22Rv1 (cell line): ENCODE measurements at regions not wholly inside any gene's neighbourhood (a gene's known extent, or its start where the extent isn't known, plus 50 kb on each side); places are given as distances from the start of the nearest gene placed in this dataset.

Experiments used
- H3K27ac ChIP-seq: fragments of 450-650 bp; 2 replicates; pipeline ENCODE4 v1.5.1; 2017
- ZFX ChIP-seq: fragments of 450-650 bp; IDR thresholded peaks from 2 replicates; pipeline ENCODE4 v1.6.1; 2017; ENCODE audit warnings: antibody characterized with exemption, borderline replicate concordance
- TF ChIP-seq, protein P1 (sequence below): fragments of 450-650 bp; IDR thresholded peaks from 2 replicates; pipeline ENCODE4 v1.5.1; 2017; ENCODE audit warnings: mild to moderate bottlenecking

DNA sequence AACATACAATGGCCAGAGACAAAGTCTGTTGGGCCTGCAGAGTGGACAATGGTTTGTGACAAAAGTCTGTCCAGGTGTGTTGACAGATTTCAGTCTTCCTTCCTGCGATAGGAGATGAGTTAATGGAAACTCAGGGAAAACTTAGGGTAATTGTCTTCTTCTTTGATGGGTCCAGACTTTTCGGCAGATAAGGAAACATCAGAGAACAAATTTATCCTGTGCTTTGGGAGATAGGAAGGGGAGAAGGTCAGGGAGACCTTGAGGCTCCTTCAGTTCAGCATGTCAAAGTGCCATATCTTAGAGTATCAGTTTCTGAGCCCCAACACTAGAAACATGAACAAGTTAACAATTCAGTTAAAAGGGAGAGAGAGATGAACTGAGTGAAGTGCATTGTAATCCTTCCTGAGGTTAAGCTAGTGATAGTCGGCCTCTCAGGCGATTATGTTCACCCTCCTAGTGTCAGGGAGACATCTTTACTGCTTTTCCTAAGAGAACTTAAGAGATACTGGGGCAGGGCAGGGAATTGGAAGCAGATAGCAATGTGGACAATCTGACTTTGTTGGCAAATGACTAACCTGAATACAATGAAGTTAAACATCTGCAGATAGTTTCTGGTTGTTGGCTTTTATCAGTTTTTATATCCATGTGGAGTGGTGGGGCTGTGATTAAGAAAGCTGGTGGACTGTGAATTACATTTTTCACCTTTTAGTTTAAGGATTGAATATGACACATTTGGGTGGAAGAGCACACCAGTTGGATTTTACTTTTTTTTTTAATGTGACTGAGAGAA is 248.8 kb upstream of the FN1 start:
- no peak overlapping the region for H3K27ac ChIP-seq
- no peak for TF ChIP-seq ZFX
- TF ChIP-seq, protein P1, sequence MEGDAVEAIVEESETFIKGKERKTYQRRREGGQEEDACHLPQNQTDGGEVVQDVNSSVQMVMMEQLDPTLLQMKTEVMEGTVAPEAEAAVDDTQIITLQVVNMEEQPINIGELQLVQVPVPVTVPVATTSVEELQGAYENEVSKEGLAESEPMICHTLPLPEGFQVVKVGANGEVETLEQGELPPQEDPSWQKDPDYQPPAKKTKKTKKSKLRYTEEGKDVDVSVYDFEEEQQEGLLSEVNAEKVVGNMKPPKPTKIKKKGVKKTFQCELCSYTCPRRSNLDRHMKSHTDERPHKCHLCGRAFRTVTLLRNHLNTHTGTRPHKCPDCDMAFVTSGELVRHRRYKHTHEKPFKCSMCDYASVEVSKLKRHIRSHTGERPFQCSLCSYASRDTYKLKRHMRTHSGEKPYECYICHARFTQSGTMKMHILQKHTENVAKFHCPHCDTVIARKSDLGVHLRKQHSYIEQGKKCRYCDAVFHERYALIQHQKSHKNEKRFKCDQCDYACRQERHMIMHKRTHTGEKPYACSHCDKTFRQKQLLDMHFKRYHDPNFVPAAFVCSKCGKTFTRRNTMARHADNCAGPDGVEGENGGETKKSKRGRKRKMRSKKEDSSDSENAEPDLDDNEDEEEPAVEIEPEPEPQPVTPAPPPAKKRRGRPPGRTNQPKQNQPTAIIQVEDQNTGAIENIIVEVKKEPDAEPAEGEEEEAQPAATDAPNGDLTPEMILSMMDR = no peak

DNA sequence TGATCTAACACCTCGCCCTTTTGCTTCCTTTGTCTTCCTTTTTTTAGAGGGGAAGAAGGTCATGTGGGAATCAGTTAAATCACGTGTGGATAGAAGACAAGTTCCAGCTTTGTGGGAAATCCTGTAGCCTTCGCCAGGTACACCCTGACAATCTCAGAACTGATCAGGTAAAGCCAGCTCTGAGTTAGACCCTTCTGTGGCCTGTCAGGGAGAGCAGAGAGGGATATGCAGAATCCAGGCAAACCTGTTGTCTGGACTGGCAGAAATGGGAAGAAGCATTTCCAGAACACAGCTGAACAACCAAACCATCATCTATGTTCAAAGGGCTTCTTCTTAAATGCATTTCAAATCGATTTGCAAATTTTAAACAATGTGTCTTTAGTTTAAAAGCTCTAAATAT is 247.4 kb upstream of the FN1 start:
- TF ChIP-seq ZFX = no peak
- TF ChIP-seq, protein P1 = no peak
- H3K27ac ChIP-seq = no peak overlapping the region

DNA sequence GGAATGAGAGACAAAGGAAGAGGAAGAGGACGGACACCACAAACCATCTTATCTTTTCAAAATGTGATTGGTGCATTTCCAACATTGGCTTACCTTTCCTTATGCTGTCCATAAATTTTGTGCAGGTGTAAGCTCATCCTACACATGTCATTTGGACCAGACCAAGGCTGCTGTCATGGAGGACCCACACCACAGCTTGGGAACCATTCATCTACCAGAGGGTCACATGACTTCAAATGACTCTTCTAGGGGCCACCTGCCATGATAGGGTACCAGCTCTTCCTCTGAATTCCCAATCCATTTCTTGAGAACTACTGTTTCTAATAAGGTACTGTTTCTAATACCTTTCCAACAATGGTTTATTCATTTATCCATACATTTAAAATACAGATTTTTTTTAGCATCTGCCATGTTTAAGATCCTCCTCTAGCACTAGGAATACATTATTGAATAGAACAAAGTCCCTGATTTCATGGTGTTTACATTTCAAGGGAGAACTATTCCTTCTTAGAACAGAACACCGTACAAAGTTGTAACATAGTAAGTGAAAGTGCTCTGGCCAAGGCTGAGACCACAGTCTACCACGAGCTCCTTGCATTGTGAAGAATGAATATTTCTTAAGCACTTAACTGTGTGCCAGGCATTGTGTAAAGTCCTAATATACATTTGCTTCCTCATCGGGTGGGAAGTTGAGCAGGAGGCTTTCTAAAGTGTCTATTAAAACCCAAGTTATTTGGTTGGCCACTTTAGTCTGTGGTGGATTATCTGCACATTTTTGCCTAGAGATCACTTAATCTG is 246.1 kb upstream of the FN1 start:
- TF ChIP-seq ZFX = no peak
- TF ChIP-seq, protein P1 = no peak
- H3K27ac ChIP-seq = no peak overlapping the region

DNA sequence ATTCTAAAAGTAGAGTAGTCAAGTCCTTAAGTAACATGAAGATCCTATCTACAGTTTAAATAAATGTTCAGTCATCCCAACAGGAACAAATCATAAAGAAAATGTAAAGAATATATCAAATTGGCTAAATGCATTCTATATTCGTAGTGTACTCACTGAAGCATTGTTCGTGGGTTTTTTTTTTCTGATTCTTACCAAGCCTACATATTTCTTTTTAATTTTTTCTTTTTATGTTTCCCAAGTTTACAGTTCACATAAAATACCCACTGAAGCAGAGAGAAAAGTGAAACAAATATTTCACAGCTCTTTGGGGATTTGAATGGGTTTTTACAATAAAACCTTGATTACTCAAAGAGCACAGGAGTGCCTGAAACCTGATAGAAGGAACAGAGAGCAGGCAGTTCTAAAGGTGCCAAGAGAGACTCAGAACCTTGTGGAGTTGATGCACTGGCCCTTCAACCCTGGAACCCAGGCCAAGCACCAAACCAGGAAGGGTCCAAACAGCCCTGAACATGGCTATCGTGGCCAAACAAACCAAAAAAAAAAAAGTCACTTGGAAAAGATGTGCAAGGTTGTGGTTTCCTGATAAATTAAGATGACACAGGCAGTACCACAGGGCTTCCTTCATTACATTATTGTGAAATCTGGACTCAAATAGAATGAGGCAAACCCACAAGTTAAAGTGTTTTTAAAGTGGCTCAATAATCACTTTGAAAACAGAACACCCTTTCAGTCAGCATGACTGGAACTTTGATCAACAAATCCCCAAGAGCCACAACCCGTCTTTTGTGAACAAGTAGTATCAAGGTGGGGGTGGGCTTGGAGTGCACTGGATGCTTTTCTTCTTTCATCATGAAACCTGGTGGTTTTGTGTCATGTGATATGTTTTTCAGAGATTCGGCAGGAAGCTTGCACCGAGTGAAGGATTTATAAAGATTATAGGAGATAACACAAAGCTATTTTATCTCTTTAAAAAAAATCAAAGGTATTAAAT is 245.0 kb upstream of the FN1 start:
- TF ChIP-seq ZFX = no peak
- TF ChIP-seq, protein P1 = no peak
- H3K27ac ChIP-seq = no peak overlapping the region

DNA sequence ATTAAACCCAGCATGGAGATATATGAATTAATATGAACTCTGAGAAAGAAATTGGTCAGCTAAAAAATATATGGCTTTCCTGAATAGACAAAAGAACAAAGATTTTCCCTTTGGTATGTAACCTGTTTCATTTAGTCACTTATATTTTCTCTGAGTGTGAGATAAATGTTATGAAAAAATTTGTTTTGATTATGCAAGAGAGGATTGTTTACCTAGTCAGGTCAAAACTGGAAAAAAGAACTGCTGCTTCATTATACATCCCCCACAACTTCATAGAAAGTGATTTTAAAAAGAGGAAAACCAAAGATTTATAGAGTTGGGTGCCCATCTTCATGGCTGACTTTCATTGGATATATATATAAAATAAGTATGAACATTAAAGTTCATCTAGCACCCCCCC is 242.2 kb upstream of the FN1 start:
- H3K27ac ChIP-seq = no peak overlapping the region
- no peak for TF ChIP-seq ZFX
- TF ChIP-seq, protein P1 = no peak

DNA sequence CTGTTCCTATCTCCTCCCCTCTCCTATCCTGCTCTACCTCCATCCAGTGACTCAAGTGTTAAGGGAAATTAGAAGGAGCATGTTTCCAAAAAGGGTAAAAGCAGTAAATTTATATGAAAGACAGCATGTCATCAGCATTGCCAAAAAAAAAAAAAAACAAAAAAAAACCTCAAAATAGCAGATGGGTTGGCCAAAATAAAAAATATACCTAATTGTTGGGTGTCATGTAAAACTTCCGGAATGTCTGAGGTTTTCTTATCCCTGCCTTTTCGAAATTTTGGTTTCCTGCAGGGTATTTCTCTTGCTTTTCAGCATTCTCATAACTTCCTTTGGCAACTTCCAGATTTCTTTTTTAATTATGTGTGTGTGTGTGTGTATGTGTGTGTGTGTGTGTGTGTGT is 241.6 kb upstream of the FN1 start:
- no peak for TF ChIP-seq ZFX
- TF ChIP-seq, protein P1 = no peak
- no peak overlapping the region for H3K27ac ChIP-seq
